ENCODE measurements at regions not wholly inside any gene's neighbourhood (a gene's known extent, or its start where the extent isn't known, plus 50 kb on each side); places are given as distances from the start of the nearest gene placed in this dataset.

- Mint-ChIP-seq H3K9me3 (peaks cover 45% of the 10 kb centered on the region), H3K4me1 (ENCODE audit: low read depth) (no peaks in the 10 kb centered on the region), H3K36me3 (ENCODE audit: low read depth) (no peaks in the 10 kb centered on the region), H3K27me3 (ENCODE audit: insufficient read depth) (no peaks in the 10 kb centered on the region; the same call in 1 of the 2 replicates), H3K4me3 (no peak overlapping the region), H3K27ac (no peak overlapping the region)
- no peak for TF ChIP-seq CTCF (IDR thresholded peaks at IDR 0.05)
- no peak for DNase-seq
These were observed 315.4 kb downstream of the SPATA17 start for GRCh38 chr1:217946511-217946910.

GRCh38 chr1:217948741-217949140, 317.6 kb downstream of the SPATA17 start:
- no peaks in the 10 kb centered on the region; the same call in 1 of the 2 replicates for H3K27me3 Mint-ChIP-seq (ENCODE audit: insufficient read depth)
- no peak overlapping the region for H3K4me3 Mint-ChIP-seq
- H3K27ac Mint-ChIP-seq: no peak overlapping the region
- no peaks in the 10 kb centered on the region for H3K36me3 Mint-ChIP-seq (ENCODE audit: low read depth)
- DNase-seq: no peak
- TF ChIP-seq CTCF (IDR thresholded peaks at IDR 0.05): no peak
- peaks cover 60% of the 10 kb centered on the region for H3K9me3 Mint-ChIP-seq
- no peaks in the 10 kb centered on the region for H3K4me1 Mint-ChIP-seq (ENCODE audit: low read depth)

- Mint-ChIP-seq H3K4me1 (ENCODE audit: low read depth) (no peaks in the 10 kb centered on the region), H3K4me3 (no peak overlapping the region), H3K9me3 (peaks cover 58% of the 10 kb centered on the region), H3K27me3 (ENCODE audit: insufficient read depth) (no peaks in the 10 kb centered on the region), H3K36me3 (ENCODE audit: low read depth) (no peaks in the 10 kb centered on the region), H3K27ac (no peak overlapping the region)
- TF ChIP-seq CTCF (IDR thresholded peaks at IDR 0.05): no peak
- no peak for DNase-seq
These were observed 322.2 kb downstream of the SPATA17 start for GRCh38 chr1:217953330-217953729.

- Mint-ChIP-seq H3K4me1 (ENCODE audit: low read depth) (no peaks in the 10 kb centered on the region), H3K27me3 (ENCODE audit: insufficient read depth) (no peaks in the 10 kb centered on the region), H3K27ac (no peak overlapping the region), H3K4me3 (no peak overlapping the region), H3K36me3 (ENCODE audit: low read depth) (no peaks in the 10 kb centered on the region), H3K9me3 (peaks cover 58% of the 10 kb centered on the region)
- DNase-seq: no peak
- TF ChIP-seq CTCF (IDR thresholded peaks at IDR 0.05): no peak
These were observed 322.8 kb downstream of the SPATA17 start for GRCh38 chr1:217953922-217954321.

GRCh38 chr1:217955723-217956122, 324.6 kb downstream of the SPATA17 start:
- Mint-ChIP-seq H3K9me3 (peaks cover 48% of the 10 kb centered on the region), H3K4me3 (no peak overlapping the region), H3K27me3 (ENCODE audit: insufficient read depth) (no peaks in the 10 kb centered on the region; the same call in 1 of the 2 replicates), H3K4me1 (ENCODE audit: low read depth) (no peaks in the 10 kb centered on the region), H3K27ac (no peak overlapping the region), H3K36me3 (ENCODE audit: low read depth) (no peaks in the 10 kb centered on the region)
- DNase-seq: no peak
- TF ChIP-seq CTCF (IDR thresholded peaks at IDR 0.05): no peak

Measured in HFFc6 (cell line).